ENCODE measurements at regions not wholly inside any gene's neighbourhood (a gene's known extent, or its start where the extent isn't known, plus 50 kb on each side); places are given as distances from the start of the nearest gene placed in this dataset.

GRCh38 chr17:70871180-70871818 is 702.0 kb downstream of the KCNJ2 start:
- no peak for DNase-seq (ENCODE audit: low read depth)

DNA sequence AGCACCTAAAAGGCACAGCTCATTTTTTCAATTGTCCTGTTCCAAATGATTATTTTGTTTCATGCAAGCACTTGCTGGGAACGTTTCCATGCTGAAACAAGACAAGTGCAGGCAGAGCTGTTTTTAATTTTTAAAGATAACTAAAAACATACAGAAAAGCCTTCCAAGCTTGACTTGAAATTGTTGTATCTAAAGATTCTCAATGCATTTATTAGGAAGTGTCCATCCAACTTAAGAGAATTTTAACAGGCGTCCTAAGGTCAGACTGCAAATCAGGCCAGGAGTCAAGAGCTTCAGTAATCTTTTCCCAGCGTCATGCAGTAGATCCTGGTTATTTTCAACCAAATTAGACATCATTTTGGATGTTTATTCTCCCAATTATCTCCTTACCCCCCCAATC is 702.8 kb downstream of the KCNJ2 start:
- no peak for DNase-seq (ENCODE audit: low read depth)

DNA sequence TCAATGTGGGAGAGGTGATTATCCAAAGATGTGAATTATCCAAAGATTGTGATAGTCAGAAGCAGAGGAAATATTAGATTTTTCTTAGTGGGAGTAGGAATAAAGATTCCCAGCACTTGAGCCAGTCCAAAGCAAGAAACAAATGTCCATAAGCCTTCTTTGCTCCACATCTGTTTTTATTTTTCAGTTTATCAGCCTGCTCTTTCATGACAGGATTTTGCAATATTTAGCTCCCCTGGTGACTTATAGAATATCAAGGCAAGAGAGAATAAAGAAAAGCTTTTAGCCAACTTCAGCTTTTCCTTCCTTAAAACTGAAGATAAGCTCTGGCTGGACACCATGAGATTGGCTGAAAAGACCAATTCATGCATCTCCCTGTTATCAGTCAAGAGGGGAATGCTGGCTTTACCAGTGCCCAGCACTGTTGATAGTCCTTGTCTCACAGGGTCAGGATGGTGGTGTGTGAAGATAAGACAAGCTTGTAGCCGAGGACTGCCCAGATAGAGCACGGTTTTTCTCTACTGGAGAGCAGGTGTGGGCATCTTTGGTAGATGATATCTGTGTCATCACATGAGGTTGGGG is 706.5 kb downstream of the KCNJ2 start:
- DNase-seq (ENCODE audit: low read depth) = no peak

- no peak for DNase-seq (ENCODE audit: low read depth)
Observed at GRCh38 chr17:70878879-70879278, 709.5 kb downstream of the KCNJ2 start.

DNA sequence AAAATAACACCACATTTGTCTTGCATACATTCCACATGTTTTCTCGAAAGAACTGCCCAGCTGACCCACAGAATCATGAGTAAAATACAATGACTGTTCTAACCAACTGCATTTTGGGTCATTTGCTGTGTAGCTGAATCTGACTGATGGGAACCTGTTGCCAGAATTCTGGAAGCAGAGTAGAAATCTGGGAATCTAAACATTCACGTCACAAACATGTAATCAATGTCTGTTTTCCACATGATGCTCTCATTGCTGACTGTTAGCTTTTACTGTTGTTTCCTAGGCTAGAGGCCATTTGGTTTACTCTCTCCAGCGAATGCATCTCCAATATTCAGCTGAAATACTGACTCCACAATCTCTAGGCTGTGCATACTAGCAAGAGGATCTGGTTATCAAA is 710.1 kb downstream of the KCNJ2 start:
- DNase-seq (ENCODE audit: low read depth) = no peak

DNA sequence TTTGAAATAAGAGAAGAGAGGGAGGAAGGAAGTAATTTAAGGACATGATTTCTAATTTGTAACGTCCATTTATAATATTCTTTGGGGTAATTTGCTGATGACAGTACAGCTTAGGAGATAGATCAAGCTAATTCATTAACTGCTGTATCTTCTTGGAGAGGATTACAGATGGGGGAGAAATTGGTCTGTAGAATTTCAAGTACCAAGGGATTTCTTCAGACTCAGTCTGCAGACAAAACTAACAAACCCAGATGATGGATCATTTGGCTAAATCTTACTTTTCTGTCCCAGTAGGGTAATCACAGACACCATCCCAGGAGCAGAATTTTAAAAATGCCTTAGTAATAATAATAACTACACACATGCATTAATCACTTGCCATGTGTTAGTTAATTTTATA is 711.8 kb downstream of the KCNJ2 start:
- no peak for DNase-seq (ENCODE audit: low read depth)

DNA sequence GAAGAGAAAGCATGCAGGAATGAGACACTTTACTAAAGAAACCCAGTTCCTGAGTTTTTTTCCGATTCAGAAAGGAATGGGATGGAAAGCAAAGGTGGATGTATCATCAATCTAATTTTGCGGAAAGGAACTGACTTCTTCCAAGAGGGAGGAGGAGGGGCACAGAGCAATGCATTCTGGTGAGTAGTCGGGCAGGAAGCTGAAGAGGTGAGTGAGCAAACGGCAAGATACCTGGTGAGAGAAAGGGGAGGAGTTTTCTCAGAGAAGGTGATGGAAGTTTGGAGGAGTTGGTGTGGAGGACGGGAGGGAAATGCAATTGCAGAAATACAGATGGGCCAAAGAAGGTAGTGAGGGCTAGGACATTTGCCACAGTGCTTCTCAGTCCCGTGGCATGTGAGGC is 713.2 kb downstream of the KCNJ2 start:
- no peak for DNase-seq (ENCODE audit: low read depth)

DNA sequence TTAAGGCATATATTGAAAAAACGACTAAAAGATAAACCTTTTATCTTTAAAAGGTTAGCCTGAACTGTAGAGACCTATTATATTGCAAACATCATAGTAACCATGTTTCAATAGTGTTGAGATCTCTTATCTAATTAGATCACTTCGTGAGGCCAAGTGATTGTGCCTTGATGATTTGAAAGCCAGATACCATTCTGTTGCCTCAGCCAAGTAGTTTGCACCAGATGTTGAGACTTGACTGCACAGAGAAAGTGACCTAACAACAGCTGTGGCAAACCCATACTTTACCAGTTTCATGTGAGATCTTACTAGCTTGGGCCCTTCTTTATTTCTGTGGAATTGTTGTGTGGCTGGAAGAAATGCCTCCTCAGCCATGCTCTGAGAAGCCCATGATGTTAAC is 717.3 kb downstream of the KCNJ2 start:
- DNase-seq (ENCODE audit: low read depth) = no peak

GRCh38 chr17:70888324-70888723 is 719.0 kb downstream of the KCNJ2 start:
- no peak for DNase-seq (ENCODE audit: low read depth)

GRCh38 chr17:70891306-70891705 is 722.0 kb downstream of the KCNJ2 start:
- DNase-seq (ENCODE audit: low read depth) = no peak

DNA sequence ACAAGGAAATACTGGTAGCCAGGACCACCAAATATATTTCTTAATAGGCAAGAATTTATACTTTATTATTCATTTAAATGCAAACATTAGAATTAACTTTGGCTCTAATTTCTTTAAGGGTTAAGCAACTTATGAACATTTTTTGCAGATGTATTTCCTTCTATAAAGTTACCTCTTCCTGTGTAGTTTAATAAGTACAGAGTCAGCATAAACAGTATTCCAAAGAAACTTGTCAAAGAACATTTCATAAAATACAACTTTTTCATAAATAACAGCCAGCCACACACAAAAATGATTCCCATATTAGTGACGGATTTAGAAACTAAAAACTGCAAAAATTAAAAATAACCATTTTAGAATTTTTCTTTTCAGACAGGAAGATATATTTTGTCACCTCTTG is 723.2 kb downstream of the KCNJ2 start:
- no peak for DNase-seq (ENCODE audit: low read depth)

DNA sequence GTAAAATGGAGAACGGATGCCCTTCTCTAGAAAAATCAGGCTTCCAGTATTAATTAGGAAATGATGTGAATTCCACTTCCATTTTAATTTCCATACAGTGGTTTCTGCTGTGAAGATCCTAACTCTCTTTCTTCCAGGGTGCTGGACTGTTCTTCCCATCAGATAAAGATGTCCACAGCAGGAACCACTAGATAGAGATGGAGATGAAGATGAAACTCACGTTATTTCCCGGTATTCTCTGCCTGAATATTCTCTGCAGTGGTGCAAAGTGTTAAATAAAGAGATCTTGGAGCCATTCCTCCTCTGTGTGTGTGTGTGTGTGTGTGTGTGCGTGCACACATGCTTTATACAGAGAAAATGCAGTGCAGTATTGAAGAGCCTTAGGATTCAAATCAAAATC is 727.5 kb downstream of the KCNJ2 start:
- peak; percentile 48 for DNase-seq (ENCODE audit: low read depth)

DNA sequence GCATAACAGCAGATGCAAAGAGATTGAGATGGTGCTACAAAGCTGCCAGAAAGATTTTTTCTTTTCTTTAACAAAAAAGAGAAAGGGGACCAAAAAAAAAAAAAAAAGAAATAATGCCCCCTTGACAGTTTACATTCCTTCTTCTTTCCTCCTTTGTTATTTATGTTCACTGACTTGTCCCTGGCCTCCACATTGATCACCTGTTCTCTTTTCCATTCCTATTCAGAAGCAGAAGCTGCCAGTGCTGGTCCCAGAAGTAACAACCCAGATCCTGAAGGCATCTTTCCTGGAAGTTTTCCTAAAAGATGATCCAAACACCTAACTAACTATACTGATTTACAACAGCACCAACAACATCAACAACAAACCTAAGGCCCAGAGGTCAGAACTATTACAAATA is 728.1 kb downstream of the KCNJ2 start:
- no peak for DNase-seq (ENCODE audit: low read depth)

- DNase-seq (ENCODE audit: low read depth) = no peak
Observed at GRCh38 chr17:70901870-70902269, 732.5 kb downstream of the KCNJ2 start.

DNA sequence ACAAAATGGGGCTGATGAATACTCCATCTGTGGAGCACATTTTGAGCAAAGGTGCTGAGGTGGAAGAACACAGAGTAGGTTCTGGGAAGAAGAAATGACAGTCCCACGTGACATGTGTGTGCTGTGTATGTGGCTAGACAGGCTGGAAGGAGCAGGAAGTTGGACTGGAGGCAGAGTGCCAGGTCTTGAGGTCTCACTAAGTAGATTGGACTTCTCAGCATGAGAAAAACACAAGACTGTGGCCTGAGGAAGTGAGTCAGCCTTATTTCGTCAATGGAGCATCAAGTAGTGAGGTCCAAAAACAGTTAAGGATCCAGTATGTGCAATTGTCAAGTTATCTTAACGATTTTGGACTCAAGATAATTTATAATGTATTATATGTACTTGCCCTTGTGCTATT is 736.5 kb downstream of the KCNJ2 start:
- DNase-seq (ENCODE audit: low read depth) = peak; percentile 93

DNA sequence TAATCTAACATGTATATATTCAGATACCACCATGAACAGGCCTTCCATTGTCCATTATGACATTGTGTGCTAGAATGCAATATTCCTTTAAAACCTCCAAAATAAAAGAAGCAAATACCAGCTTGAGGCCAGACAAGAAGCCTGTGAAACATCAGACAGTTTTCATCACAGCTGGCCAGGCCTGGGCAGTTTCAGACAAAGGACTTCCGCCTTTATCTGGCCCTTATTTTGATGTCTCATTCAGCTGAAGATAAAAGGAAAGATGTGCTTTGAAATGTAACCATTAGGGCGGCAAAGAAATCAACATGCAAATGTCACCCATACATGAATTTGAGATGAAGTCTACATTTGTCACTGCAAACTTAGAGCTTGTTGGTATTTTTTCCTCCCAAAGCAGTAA is 737.5 kb downstream of the KCNJ2 start:
- peak; percentile 75 for DNase-seq (ENCODE audit: low read depth)

GRCh38 chr17:70912716-70913485 is 743.6 kb downstream of the KCNJ2 start:
- no peak for DNase-seq (ENCODE audit: low read depth)

DNA sequence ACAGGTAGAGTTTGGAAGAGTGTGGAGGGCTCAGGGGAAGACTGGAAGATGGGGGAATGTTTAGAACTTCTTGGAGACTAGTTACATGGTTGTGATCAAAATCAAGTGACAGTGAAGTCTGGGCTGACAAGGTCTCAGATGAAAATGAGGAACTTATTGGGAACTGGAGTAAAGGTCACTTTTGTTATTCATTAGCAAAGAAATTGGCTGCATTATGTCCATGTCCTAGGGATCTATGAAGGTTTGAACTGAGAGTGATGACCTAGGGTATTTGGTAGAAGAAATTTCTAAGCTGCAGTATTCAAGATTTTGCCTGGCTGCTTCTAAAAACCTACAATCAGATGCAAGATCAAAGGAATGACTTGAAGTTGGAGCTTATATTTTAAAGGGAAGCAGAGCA is 747.1 kb downstream of the KCNJ2 start:
- DNase-seq (ENCODE audit: low read depth) = no peak

- DNase-seq (ENCODE audit: low read depth) = no peak
Observed at GRCh38 chr17:70919241-70919640, 749.9 kb downstream of the KCNJ2 start.

DNA sequence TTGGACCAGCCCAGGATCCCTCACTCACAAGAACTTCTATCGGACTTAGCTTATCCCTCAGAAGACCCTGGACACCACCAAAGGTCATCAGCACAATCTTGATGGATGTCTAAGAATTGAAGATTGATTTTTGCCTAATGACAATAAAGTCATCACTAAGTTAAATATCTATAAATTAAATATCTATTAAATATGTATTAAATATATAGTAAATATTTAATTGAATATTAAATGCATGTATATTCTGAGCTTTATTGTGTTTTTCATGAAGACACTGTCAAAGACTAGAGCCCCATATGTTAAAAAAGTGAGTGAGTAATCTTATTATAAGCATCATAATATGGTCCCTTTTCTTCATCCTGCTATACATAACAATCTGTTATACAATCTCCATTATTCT is 751.1 kb downstream of the KCNJ2 start:
- DNase-seq (ENCODE audit: low read depth) = no peak

- no peak for DNase-seq (ENCODE audit: low read depth)
Observed at GRCh38 chr17:70922268-70922667, 752.9 kb downstream of the KCNJ2 start.

DNA sequence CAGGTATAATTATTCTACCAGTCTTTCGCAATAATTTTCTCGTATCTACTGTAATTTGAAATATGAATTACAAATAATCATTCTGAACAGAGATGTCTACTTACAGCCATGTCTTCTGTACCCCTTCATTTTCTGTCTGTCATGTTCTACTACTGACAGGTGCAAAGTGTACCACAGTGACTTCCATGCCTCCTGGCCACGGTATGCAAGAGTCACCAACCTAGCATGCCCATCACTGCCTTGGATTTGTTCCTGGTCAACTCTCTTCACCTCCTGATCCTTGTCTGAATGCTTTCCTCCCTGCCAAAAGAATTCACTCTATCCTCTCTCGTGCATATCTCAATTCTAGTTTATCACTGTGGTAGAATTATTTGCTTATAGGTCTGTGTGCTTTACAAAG is 755.4 kb downstream of the KCNJ2 start:
- no peak for DNase-seq (ENCODE audit: low read depth)

GRCh38 chr17:70929226-70929625 is 759.9 kb downstream of the KCNJ2 start:
- no peak for DNase-seq (ENCODE audit: low read depth)

All from RPMI7951 (cell line).